OCI-LY3 (cell line): ENCODE measurements at regions not wholly inside any gene's neighbourhood (a gene's known extent, or its start where the extent isn't known, plus 50 kb on each side); places are given as distances from the start of the nearest gene placed in this dataset.

Experiments
- H2AFZ ChIP-seq: fragments of 200-600, 300-600 bp; shearing (Covaris generic); 2 replicates; pipeline ENCODE4 v1.6.0; 2014; ENCODE audit warnings: antibody characterized with exemption, low read depth, low read length
- H3K27ac ChIP-seq: fragments of 200-600, 300-600 bp; sonication (generic); 2 replicates; pipeline ENCODE4 v1.5.1; 2014; ENCODE audit warnings: mild to moderate bottlenecking, low read length, moderate library complexity, mixed read lengths
- H3K27me3 ChIP-seq: fragments of 200-600, 300-600 bp; sonication (generic); 2 replicates; pipeline ENCODE4 v1.6.1; 2014; ENCODE audit warnings: low read depth, low read length, mixed read lengths
- H3K36me3 ChIP-seq: fragments of 200-600, 300-600 bp; sonication (generic); replicated peaks from 2 replicates; pipeline ENCODE3; 2014; ENCODE audit warnings: low read depth, low read length, mixed read lengths
- H3K4me1 ChIP-seq: fragments of 300-600, 200-600 bp; sonication (generic); 2 replicates; pipeline ENCODE4 v1.6.1; 2014; ENCODE audit warnings: low read length, mixed read lengths
- H3K4me2 ChIP-seq: fragments of 200-600, 300-600 bp; sonication (generic); 2 replicates; pipeline ENCODE4 v1.6.1; 2014; ENCODE audit warnings: low read length, mixed read lengths
- H3K4me3 ChIP-seq: fragments of 300-600, 200-600 bp; sonication (generic); 2 replicates; pipeline ENCODE4 v1.5.1; 2014; ENCODE audit warnings: antibody characterized with exemption, mild to moderate bottlenecking, low read length, moderate library complexity
- H3K79me2 ChIP-seq: fragments of 300-600, 200-600 bp; shearing (Covaris generic); 2 replicates; pipeline ENCODE4 v1.6.1; 2014; ENCODE audit warnings: mild to moderate bottlenecking, low read length, mixed read lengths
- H3K9ac ChIP-seq: fragments of 300-600, 200-600 bp; shearing (Covaris generic); 2 replicates; pipeline ENCODE4 v1.6.0; 2014; ENCODE audit warnings: mild to moderate bottlenecking, low read length, moderate library complexity
- H3K9me3 ChIP-seq: fragments of 200-600, 300-600 bp; shearing (Covaris generic); 2 replicates; pipeline ENCODE4 v1.6.1; 2014; ENCODE audit warnings: low read length, mixed read lengths; ENCODE audit not compliant: insufficient read depth
- H4K20me1 ChIP-seq: fragments of 200-600, 300-600 bp; sonication (generic); 2 replicates; pipeline ENCODE4 v1.6.1; 2016; ENCODE audit warnings: low read length, mixed read lengths; ENCODE audit not compliant: insufficient read depth
- EZH2phosphoT487 ChIP-seq: fragments of 200-600 bp; shearing (Covaris generic); IDR thresholded peaks from 2 replicates; pipeline ENCODE4 v1.6.1; 2018; ENCODE audit warnings: antibody characterized with exemption, mixed run types, low read depth
- TF ChIP-seq, protein P1 (sequence below): fragments of 200-600, 300-600 bp; sonication (generic); IDR thresholded peaks from 2 replicates; pipeline ENCODE4 v1.5.1; 2014; ENCODE audit warnings: antibody characterized with exemption, low read length, low read depth

DNA sequence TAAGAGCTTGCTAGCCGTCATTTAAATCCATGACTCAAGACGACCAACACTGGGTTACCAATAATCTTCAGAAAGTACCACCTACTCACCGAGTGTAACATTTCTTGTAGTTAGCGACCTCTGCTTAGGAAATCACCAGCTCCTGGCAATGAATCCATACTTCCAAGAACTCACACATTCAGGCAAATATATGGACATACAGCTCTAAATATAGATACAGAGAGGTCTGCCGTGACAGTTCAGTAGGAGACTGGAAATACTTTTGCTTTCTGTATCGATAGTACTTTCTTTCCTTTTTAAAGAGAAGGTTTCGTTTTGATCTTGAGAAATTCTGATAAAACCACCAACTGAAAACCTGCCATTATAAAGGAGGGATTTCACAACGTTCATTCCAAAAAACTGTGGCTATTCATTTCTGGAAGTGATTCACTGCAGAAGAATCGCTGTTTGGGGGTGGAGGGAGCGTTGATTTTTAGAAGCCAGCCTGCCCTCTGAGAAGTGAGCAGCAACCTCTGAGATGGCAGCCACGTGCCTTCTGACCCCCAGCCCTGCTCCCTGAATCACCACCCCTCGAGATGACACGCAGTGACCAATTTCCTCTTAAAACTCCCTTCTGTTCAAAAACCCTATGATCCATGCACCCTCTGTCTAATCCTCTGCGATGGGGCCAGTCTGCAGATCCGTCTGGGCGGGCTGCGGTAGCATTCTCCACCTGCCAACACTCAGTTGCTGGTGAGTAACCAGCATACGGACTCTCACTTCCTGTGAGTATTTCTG lies 179.0 kb upstream of the KLF14 start:
- Histone ChIP-seq H3K4me2 (peak overlapping the region; percentile 96), H2AFZ (no peak overlapping the region)

DNA sequence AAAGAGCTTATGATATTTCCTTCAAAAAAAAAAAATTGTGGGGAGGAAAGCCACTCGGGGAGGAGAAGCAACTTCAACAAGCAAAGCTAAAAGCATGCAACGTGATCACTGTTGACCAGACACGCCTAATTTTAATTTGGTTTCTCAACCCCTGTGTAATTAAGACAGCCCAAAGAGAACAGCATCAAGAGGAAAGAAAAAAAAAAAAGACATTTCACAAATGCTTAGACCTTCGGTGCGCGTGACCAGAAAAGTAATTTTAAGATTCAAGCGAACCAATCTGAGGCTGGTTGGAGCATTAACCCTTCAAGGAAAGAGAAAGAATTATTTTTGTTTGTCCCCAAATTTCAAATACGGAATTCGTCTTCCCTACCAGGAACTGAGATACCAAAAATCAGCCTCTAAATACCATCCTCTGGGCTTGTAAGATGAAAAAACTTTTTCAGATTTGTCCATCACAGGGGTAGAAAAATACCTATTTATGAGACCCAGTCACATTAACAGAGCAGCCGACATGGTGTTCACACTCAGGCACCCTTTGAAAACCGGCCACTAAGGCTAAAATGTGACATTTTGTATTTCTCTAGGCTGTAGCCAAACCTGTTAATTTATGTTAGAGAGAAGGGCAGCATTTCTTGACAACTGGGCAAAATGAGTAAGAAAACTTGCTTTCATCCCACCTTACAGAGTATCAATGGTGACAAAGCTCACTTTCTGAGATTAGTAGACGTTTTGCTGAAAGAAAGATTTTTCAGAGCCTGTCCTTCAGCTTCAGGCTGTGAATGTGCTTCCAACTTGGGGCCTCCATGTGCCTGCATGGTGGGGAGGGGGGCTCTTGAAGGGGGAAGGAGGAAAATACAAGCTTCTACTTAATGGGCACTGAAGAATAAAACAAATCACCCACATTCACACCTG lies 179.9 kb upstream of the KLF14 start:
- H3K9me3 ChIP-seq: no peaks in the 10 kb centered on the region
- H4K20me1 ChIP-seq: peaks cover 98% of the 10 kb centered on the region
- H3K79me2 ChIP-seq: peaks cover 100% of the 10 kb centered on the region
- H3K36me3 ChIP-seq: peaks cover 58% of the 10 kb centered on the region
- H3K4me1 ChIP-seq: peaks cover 69% of the 10 kb centered on the region
- H3K27me3 ChIP-seq: no peaks in the 10 kb centered on the region
- no peak overlapping the region for H2AFZ ChIP-seq
- H3K4me2 ChIP-seq: peak overlapping the region; percentile 96
- H3K9ac ChIP-seq: peak overlapping the region; percentile 54
- no peak for TF ChIP-seq EZH2phosphoT487
- TF ChIP-seq, protein P1, sequence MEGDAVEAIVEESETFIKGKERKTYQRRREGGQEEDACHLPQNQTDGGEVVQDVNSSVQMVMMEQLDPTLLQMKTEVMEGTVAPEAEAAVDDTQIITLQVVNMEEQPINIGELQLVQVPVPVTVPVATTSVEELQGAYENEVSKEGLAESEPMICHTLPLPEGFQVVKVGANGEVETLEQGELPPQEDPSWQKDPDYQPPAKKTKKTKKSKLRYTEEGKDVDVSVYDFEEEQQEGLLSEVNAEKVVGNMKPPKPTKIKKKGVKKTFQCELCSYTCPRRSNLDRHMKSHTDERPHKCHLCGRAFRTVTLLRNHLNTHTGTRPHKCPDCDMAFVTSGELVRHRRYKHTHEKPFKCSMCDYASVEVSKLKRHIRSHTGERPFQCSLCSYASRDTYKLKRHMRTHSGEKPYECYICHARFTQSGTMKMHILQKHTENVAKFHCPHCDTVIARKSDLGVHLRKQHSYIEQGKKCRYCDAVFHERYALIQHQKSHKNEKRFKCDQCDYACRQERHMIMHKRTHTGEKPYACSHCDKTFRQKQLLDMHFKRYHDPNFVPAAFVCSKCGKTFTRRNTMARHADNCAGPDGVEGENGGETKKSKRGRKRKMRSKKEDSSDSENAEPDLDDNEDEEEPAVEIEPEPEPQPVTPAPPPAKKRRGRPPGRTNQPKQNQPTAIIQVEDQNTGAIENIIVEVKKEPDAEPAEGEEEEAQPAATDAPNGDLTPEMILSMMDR: no peak
- peak overlapping the region; percentile 94 for H3K27ac ChIP-seq
- peak overlapping the region; percentile 79 for H3K4me3 ChIP-seq

More for the DNA sequence above, 179.0 kb upstream of the KLF14 start:
- Histone ChIP-seq H3K9me3 (no peaks in the 10 kb centered on the region), H3K27ac (peak overlapping the region; percentile 94), H3K4me1 (peaks cover 61% of the 10 kb centered on the region), H3K9ac (peak overlapping the region; percentile 64), H3K36me3 (peaks cover 54% of the 10 kb centered on the region), H3K27me3 (no peaks in the 10 kb centered on the region), H3K4me3 (peak overlapping the region; percentile 79), H4K20me1 (peaks cover 96% of the 10 kb centered on the region), H3K79me2 (peaks cover 99% of the 10 kb centered on the region)
- TF ChIP-seq, protein P1: no peak
- no peak for TF ChIP-seq EZH2phosphoT487

DNA sequence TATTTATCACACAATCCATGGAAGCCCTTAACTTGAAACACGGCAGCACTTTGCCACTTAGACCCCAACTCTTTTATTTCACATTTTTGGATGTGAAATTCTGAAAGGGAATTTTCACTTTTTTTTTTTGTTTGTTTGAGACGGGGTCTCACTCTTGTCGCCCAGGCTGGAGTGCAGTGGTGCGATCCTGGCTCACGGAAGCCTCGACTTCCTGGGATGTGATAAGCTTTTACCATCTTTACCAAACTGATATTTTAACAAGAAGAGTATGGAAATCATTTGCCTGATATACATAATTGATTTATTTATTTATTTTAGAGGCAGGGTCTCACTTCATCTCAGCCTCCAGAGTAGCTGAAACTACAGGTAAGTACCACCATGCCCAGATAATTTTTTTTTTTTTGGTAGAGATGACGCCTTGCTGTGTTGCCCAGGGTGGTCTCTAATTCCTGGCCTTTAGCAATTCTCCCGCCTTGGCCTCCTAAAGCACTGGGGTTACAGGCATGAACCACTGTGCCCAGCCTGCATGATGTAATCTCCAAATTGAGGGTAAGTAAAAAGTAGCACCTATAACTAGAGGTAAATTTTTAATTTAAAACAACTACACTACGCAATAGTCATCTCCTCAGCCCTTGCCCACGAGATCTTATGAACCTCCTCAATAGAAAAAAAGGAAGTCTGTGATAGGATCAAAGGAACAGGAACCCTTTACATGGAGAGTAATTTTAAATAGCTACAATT lies 180.7 kb upstream of the KLF14 start:
- H3K27ac ChIP-seq: peak overlapping the region; percentile 94

More for the DNA sequence above, 180.7 kb upstream of the KLF14 start:
- H3K9me3 ChIP-seq: no peaks in the 10 kb centered on the region
- peak overlapping the region; percentile 54 for H3K9ac ChIP-seq
- no peaks in the 10 kb centered on the region for H3K27me3 ChIP-seq
- TF ChIP-seq EZH2phosphoT487: no peak
- TF ChIP-seq, protein P1: no peak
- H3K36me3 ChIP-seq: peaks cover 58% of the 10 kb centered on the region
- H3K4me3 ChIP-seq: peak overlapping the region; percentile 79
- peaks cover 100% of the 10 kb centered on the region for H3K79me2 ChIP-seq
- peaks cover 98% of the 10 kb centered on the region for H4K20me1 ChIP-seq
- H3K4me1 ChIP-seq: peaks cover 77% of the 10 kb centered on the region
- H3K4me2 ChIP-seq: peak overlapping the region; percentile 96
- H2AFZ ChIP-seq: no peak overlapping the region
